ENCODE measurements at regions not wholly inside any gene's neighbourhood (a gene's known extent, or its start where the extent isn't known, plus 50 kb on each side); places are given as distances from the start of the nearest gene placed in this dataset.

- Histone ChIP-seq H3K9me2 (ENCODE audit: insufficient read depth, low read length) (no peaks in the 10 kb centered on the region), H3F3A (ENCODE audit: insufficient read depth, low read length, poor library complexity, severe bottlenecking) (no peaks in the 10 kb centered on the region), H3K9me3 (ENCODE audit: low read length) (no peaks in the 10 kb centered on the region), H3K9ac (ENCODE audit: low read length) (no peak overlapping the region), H3K4me2 (ENCODE audit: low read length) (no peak overlapping the region), H3K27me3 (ENCODE audit: insufficient read depth, low read depth, low read length) (no peaks in the 10 kb centered on the region), H3K36me3 (ENCODE audit: insufficient read depth, low read length) (no peaks in the 10 kb centered on the region), H3K27ac (ENCODE audit: low read length) (no peak overlapping the region), H4K20me1 (ENCODE audit: insufficient read depth) (no peaks in the 10 kb centered on the region), H3K4me3 (ENCODE audit: low read length) (no peak overlapping the region), H3K79me2 (replicated peaks; ENCODE audit: insufficient read depth, low read length) (no peaks in the 10 kb centered on the region), H2AFZ (ENCODE audit: low read depth, low read length) (no peak overlapping the region)
- TF ChIP-seq TAF1 (IDR thresholded peaks at IDR 0.05; ENCODE audit: low read depth) = no peak
Measured at GRCh38 chr6:121967631-121968030, 431.8 kb upstream of the HSF2 start.

- no peak overlapping the region for H3K27ac ChIP-seq (ENCODE audit: low read length)
- H4K20me1 ChIP-seq (ENCODE audit: insufficient read depth) = no peaks in the 10 kb centered on the region
- no peak overlapping the region for H2AFZ ChIP-seq (ENCODE audit: low read depth, low read length)
- H3F3A ChIP-seq (ENCODE audit: insufficient read depth, low read length, poor library complexity, severe bottlenecking) = no peaks in the 10 kb centered on the region
- TF ChIP-seq EZH2 (IDR thresholded peaks at IDR 0.05; ENCODE audit: borderline replicate concordance, insufficient read depth, low read length, poor library complexity, severe bottlenecking) (no peak), SMC3 (conservative IDR thresholded peaks at IDR 0.05; ENCODE audit: poor library complexity) (no peak), TAF1 (IDR thresholded peaks at IDR 0.05; ENCODE audit: low read depth) (no peak), EP300 (conservative IDR thresholded peaks at IDR 0.05; ENCODE audit: poor library complexity, severe bottlenecking) (no peak)
- no peaks in the 10 kb centered on the region for H3K9me3 ChIP-seq (ENCODE audit: low read length)
- no peaks in the 10 kb centered on the region for H3K27me3 ChIP-seq (ENCODE audit: insufficient read depth, low read depth, low read length)
- no peak overlapping the region for H3K4me2 ChIP-seq (ENCODE audit: low read length)
- no peak overlapping the region for H3K4me3 ChIP-seq (ENCODE audit: low read length)
- no peaks in the 10 kb centered on the region for H3K9me2 ChIP-seq (ENCODE audit: insufficient read depth, low read length)
- H3K36me3 ChIP-seq (ENCODE audit: insufficient read depth, low read length) = no peaks in the 10 kb centered on the region
- no peaks in the 10 kb centered on the region for H3K79me2 ChIP-seq (replicated peaks; ENCODE audit: insufficient read depth, low read length)
- H3K9ac ChIP-seq (ENCODE audit: low read length) = no peak overlapping the region
Measured at GRCh38 chr6:121971931-121972335, 427.5 kb upstream of the HSF2 start.

DNA sequence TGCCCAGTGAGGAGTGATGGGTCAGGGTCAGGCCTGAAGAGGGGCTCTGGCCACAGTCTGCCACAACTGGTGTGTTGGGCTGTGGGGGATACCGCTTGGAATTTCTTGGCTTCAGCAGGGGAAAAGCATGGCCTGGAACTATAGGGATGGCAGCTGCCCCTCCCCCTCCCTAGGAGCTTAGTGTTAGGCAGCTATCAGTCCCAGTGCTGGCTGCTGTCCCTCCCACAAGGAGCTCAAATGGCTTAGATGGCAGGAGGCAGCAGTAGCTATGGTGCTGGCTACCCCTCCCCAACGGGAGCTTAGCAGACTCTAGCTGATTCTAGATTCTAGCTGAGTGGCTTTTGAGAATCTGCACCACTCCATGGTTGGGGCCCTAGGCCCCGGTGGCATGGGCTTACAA lies 414.5 kb upstream of the HSF2 start:
- Histone ChIP-seq H3K9me3 (ENCODE audit: low read length) (no peaks in the 10 kb centered on the region), H3K9me2 (ENCODE audit: insufficient read depth, low read length) (no peaks in the 10 kb centered on the region), H3K9ac (ENCODE audit: low read length) (no peak overlapping the region), H3K27ac (ENCODE audit: low read length) (no peak overlapping the region), H3K27me3 (ENCODE audit: insufficient read depth, low read depth, low read length) (no peaks in the 10 kb centered on the region), H2AFZ (ENCODE audit: low read depth, low read length) (no peak overlapping the region), H4K20me1 (ENCODE audit: insufficient read depth) (no peaks in the 10 kb centered on the region), H3F3A (ENCODE audit: insufficient read depth, low read length, poor library complexity, severe bottlenecking) (no peaks in the 10 kb centered on the region), H3K4me2 (ENCODE audit: low read length) (no peak overlapping the region), H3K4me3 (ENCODE audit: low read length) (no peak overlapping the region), H3K79me2 (replicated peaks; ENCODE audit: insufficient read depth, low read length) (no peaks in the 10 kb centered on the region), H3K36me3 (ENCODE audit: insufficient read depth, low read length) (no peaks in the 10 kb centered on the region)
- TF ChIP-seq, protein P1, sequence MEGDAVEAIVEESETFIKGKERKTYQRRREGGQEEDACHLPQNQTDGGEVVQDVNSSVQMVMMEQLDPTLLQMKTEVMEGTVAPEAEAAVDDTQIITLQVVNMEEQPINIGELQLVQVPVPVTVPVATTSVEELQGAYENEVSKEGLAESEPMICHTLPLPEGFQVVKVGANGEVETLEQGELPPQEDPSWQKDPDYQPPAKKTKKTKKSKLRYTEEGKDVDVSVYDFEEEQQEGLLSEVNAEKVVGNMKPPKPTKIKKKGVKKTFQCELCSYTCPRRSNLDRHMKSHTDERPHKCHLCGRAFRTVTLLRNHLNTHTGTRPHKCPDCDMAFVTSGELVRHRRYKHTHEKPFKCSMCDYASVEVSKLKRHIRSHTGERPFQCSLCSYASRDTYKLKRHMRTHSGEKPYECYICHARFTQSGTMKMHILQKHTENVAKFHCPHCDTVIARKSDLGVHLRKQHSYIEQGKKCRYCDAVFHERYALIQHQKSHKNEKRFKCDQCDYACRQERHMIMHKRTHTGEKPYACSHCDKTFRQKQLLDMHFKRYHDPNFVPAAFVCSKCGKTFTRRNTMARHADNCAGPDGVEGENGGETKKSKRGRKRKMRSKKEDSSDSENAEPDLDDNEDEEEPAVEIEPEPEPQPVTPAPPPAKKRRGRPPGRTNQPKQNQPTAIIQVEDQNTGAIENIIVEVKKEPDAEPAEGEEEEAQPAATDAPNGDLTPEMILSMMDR (IDR thresholded peaks at IDR 0.05; ENCODE audit: poor library complexity, severe bottlenecking) = no peak
- TF ChIP-seq EZH2 (IDR thresholded peaks at IDR 0.05; ENCODE audit: borderline replicate concordance, insufficient read depth, low read length, poor library complexity, severe bottlenecking) (no peak), SMC3 (conservative IDR thresholded peaks at IDR 0.05; ENCODE audit: poor library complexity) (no peak), MXI1 (conservative IDR thresholded peaks at IDR 0.05; ENCODE audit: poor library complexity, severe bottlenecking) (no peak), EP300 (conservative IDR thresholded peaks at IDR 0.05; ENCODE audit: poor library complexity, severe bottlenecking) (no peak), RAD21 (conservative IDR thresholded peaks at IDR 0.05) (no peak), TAF1 (IDR thresholded peaks at IDR 0.05; ENCODE audit: low read depth) (no peak), POLR2AphosphoS5 (IDR thresholded peaks at IDR 0.05) (no peak)
- TF ChIP-seq, protein P2, sequence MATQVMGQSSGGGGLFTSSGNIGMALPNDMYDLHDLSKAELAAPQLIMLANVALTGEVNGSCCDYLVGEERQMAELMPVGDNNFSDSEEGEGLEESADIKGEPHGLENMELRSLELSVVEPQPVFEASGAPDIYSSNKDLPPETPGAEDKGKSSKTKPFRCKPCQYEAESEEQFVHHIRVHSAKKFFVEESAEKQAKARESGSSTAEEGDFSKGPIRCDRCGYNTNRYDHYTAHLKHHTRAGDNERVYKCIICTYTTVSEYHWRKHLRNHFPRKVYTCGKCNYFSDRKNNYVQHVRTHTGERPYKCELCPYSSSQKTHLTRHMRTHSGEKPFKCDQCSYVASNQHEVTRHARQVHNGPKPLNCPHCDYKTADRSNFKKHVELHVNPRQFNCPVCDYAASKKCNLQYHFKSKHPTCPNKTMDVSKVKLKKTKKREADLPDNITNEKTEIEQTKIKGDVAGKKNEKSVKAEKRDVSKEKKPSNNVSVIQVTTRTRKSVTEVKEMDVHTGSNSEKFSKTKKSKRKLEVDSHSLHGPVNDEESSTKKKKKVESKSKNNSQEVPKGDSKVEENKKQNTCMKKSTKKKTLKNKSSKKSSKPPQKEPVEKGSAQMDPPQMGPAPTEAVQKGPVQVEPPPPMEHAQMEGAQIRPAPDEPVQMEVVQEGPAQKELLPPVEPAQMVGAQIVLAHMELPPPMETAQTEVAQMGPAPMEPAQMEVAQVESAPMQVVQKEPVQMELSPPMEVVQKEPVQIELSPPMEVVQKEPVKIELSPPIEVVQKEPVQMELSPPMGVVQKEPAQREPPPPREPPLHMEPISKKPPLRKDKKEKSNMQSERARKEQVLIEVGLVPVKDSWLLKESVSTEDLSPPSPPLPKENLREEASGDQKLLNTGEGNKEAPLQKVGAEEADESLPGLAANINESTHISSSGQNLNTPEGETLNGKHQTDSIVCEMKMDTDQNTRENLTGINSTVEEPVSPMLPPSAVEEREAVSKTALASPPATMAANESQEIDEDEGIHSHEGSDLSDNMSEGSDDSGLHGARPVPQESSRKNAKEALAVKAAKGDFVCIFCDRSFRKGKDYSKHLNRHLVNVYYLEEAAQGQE (IDR thresholded peaks at IDR 0.05; ENCODE audit: borderline replicate concordance) = no peak
